ENCODE measurements at regions not wholly inside any gene's neighbourhood (a gene's known extent, or its start where the extent isn't known, plus 50 kb on each side); places are given as distances from the start of the nearest gene placed in this dataset.

- Histone ChIP-seq H3K4me1 (ENCODE audit: insufficient read depth, low read length, poor library complexity, severe bottlenecking) (peaks cover 36% of the 10 kb centered on the region), H3K27me3 (replicated peaks; ENCODE audit: insufficient read depth, low read depth, low read length, poor library complexity) (no peaks in the 10 kb centered on the region), H3K27ac (ENCODE audit: low read depth, low read length, poor library complexity, severe bottlenecking) (no peak overlapping the region), H3K36me3 (ENCODE audit: insufficient read depth, low read length, poor library complexity, severe bottlenecking) (no peaks in the 10 kb centered on the region), H3K9me3 (ENCODE audit: low read depth, low read length, poor library complexity, severe bottlenecking) (no peaks in the 10 kb centered on the region), H3K4me3 (ENCODE audit: low read depth, low read length, poor library complexity, severe bottlenecking) (no peak overlapping the region)
- BruUV-seq (replicated peaks): no TSS peak
- TF ChIP-seq CTCF (conservative IDR thresholded peaks at IDR 0.05; ENCODE audit: low read depth, low read length) (no peak), EZH2 (IDR thresholded peaks at IDR 0.05; ENCODE audit: borderline replicate concordance, low read depth, low read length, poor library complexity, severe bottlenecking) (no peak)
- no peak for DNase-seq (ENCODE audit: low spot score)
- POLR2A ChIA-PET (ENCODE audit: low non-redundant PET): no interaction called here
- CTCF ChIA-PET: no interaction called here
- intact Hi-C loops (cut with micrococcal nuclease; ENCODE audit: unreplicated experiment): no loop called here
Measured at GRCh38 chr7:121574109-121574508, 178.0 kb upstream of the FAM3C start.

- TF ChIP-seq CTCF (conservative IDR thresholded peaks at IDR 0.05; ENCODE audit: low read depth, low read length) (no peak), EZH2 (IDR thresholded peaks at IDR 0.05; ENCODE audit: borderline replicate concordance, low read depth, low read length, poor library complexity, severe bottlenecking) (no peak)
- Histone ChIP-seq H3K9me3 (ENCODE audit: low read depth, low read length, poor library complexity, severe bottlenecking) (no peaks in the 10 kb centered on the region), H3K27ac (ENCODE audit: low read depth, low read length, poor library complexity, severe bottlenecking) (no peak overlapping the region), H3K4me1 (ENCODE audit: insufficient read depth, low read length, poor library complexity, severe bottlenecking) (peaks cover 36% of the 10 kb centered on the region), H3K27me3 (replicated peaks; ENCODE audit: insufficient read depth, low read depth, low read length, poor library complexity) (no peaks in the 10 kb centered on the region), H3K36me3 (ENCODE audit: insufficient read depth, low read length, poor library complexity, severe bottlenecking) (no peaks in the 10 kb centered on the region), H3K4me3 (ENCODE audit: low read depth, low read length, poor library complexity, severe bottlenecking) (no peak overlapping the region)
- DNase-seq (ENCODE audit: low spot score): no peak
- ChIA-PET CTCF (no interaction called here), POLR2A (ENCODE audit: low non-redundant PET) (no interaction called here)
- intact Hi-C loops (cut with micrococcal nuclease; ENCODE audit: unreplicated experiment): no loop called here
- BruUV-seq (replicated peaks): no TSS peak
Measured at GRCh38 chr7:121572615-121573014, 176.5 kb upstream of the FAM3C start.

- Histone ChIP-seq H3K27ac (ENCODE audit: low read depth, low read length, poor library complexity, severe bottlenecking) (no peak overlapping the region), H3K36me3 (ENCODE audit: insufficient read depth, low read length, poor library complexity, severe bottlenecking) (no peaks in the 10 kb centered on the region), H3K4me1 (ENCODE audit: insufficient read depth, low read length, poor library complexity, severe bottlenecking) (peaks cover 28% of the 10 kb centered on the region), H3K4me3 (ENCODE audit: low read depth, low read length, poor library complexity, severe bottlenecking) (no peak overlapping the region), H3K27me3 (replicated peaks; ENCODE audit: insufficient read depth, low read depth, low read length, poor library complexity) (no peaks in the 10 kb centered on the region), H3K9me3 (ENCODE audit: low read depth, low read length, poor library complexity, severe bottlenecking) (no peaks in the 10 kb centered on the region)
- intact Hi-C loops (cut with micrococcal nuclease; ENCODE audit: unreplicated experiment): no loop called here
- CTCF ChIA-PET: no interaction called here
- TF ChIP-seq EZH2 (IDR thresholded peaks at IDR 0.05; ENCODE audit: borderline replicate concordance, low read depth, low read length, poor library complexity, severe bottlenecking): no peak
- BruUV-seq (replicated peaks): no TSS peak
- DNase-seq (ENCODE audit: low spot score): no peak
- POLR2A ChIA-PET (ENCODE audit: low non-redundant PET): no interaction called here
Measured at GRCh38 chr7:121570365-121570764, 174.3 kb upstream of the FAM3C start.

GRCh38 chr7:121563177-121563576 is 167.1 kb upstream of the FAM3C start:
- Histone ChIP-seq H3K27ac (ENCODE audit: low read depth, low read length, poor library complexity, severe bottlenecking) (no peak overlapping the region), H3K4me3 (ENCODE audit: low read depth, low read length, poor library complexity, severe bottlenecking) (no peak overlapping the region), H3K27me3 (replicated peaks; ENCODE audit: insufficient read depth, low read depth, low read length, poor library complexity) (no peaks in the 10 kb centered on the region), H3K36me3 (ENCODE audit: insufficient read depth, low read length, poor library complexity, severe bottlenecking) (no peaks in the 10 kb centered on the region), H3K4me1 (ENCODE audit: insufficient read depth, low read length, poor library complexity, severe bottlenecking) (no peaks in the 10 kb centered on the region), H3K9me3 (ENCODE audit: low read depth, low read length, poor library complexity, severe bottlenecking) (no peaks in the 10 kb centered on the region)
- ChIA-PET CTCF (interaction anchor here (0.6 kb wide), 1 partner anchor 19 kb away, joined by 3 read pairs; no protein-coding TSS in a partner anchor), POLR2A (ENCODE audit: low non-redundant PET) (no interaction called here)
- peak; percentile 37 for DNase-seq (ENCODE audit: low spot score)
- intact Hi-C loops (cut with micrococcal nuclease; ENCODE audit: unreplicated experiment): no loop called here
- TF ChIP-seq EZH2 (IDR thresholded peaks at IDR 0.05; ENCODE audit: borderline replicate concordance, low read depth, low read length, poor library complexity, severe bottlenecking) (no peak), CTCF (conservative IDR thresholded peaks at IDR 0.05; ENCODE audit: low read depth, low read length) (peak; percentile 45)
- BruUV-seq (replicated peaks): no TSS peak

Data from A673 (cell line).